GM19468 (cell line): ENCODE measurements at regions not wholly inside any gene's neighbourhood (a gene's known extent, or its start where the extent isn't known, plus 50 kb on each side); places are given as distances from the start of the nearest gene placed in this dataset.

Experiments
- ATAC-seq: cut with Tn5 transposase; IDR thresholded peaks from one replicate; pipeline ENCODE4 v1.9.1; 2021; ENCODE audit warnings: mild to moderate bottlenecking, moderate library complexity, moderate number of reproducible peaks; ENCODE audit not compliant: unreplicated experiment; ENCODE audit errors: extremely low read depth

DNA sequence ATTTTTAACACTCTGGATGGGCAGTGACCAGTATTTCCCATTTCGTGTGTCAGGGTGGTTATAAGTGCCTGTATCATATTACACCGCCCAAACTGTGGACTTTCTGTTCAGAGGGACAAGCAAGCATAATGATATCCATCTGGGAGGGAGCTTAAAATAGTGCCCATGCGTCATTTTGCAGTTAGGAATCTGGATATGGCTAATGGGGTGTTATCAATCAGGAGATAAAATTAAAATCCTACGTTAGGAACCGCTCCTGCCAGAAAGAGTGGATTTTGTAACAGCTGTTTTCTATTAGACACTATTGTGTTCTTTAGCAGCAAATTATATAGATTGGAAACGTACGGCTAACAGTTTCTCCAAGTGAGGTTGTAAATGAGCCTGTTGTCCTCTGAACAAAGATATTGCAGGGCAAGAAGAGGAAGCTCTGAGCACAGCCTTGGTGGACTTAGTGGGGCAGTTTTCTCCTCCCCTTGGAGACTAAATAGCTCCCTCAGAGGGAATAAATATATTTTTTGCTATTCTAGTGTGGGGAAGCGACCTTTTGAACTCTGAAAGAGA is 160.4 kb downstream of the SPATA31D1 start:
- ATAC-seq: no peak

DNA sequence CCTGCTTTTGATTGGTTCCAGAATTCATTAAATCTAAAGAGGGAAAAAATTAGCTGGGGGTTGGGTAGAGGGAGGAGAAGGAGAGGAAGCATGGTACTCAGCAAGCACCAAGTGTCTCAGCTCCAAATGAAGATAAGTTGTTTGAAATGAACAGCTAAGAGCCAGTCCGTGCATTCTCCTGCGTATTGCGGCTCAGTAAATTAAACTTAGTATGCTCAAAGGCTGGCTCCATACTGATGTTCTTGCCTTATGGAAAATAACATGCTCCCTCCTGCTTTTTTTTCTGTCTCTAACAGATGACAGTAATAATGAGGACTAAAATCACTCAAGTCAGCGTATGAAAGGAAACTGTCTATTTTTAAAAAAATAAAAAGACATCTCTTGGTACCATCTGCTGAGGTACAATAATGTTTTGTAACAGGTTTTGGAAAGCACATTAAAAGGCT is 161.0 kb downstream of the SPATA31D1 start:
- ATAC-seq: no peak

DNA sequence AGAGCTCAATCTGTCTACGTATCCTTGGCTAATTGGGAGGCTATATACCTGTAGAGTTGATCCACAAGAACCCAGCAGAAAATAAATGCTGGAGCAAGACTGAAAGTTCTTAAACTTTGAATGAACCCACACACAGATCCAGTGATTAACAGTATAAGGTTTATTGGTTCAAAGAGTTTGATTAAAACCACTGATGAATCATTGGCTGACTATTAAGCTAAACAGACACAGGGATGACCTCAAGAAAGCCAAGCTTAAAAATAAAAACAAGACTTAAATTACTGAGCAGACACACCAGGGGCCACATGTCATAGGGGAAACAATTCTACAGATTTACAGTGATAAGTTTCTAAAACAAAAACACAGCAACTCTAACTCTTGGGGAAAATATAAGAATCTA is 163.6 kb downstream of the SPATA31D1 start:
- no peak for ATAC-seq

DNA sequence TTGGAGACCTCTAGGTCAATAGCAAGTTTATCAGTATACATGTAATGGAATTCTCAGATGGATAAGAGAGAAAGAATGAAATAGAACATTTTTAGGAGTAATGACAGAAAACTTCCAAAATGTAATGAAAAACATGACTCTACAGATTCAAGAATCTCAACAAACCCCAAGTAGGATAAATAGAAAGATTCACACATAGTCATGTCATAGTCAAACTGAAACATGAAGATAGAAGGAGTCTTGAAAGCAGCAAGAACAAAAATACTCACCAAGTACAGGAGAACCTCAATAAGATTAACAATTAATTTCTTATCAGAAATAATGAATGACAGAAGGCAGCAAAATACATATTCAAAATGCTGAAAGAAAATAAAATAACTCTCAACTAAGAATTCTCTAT is 164.5 kb downstream of the SPATA31D1 start:
- ATAC-seq: no peak

DNA sequence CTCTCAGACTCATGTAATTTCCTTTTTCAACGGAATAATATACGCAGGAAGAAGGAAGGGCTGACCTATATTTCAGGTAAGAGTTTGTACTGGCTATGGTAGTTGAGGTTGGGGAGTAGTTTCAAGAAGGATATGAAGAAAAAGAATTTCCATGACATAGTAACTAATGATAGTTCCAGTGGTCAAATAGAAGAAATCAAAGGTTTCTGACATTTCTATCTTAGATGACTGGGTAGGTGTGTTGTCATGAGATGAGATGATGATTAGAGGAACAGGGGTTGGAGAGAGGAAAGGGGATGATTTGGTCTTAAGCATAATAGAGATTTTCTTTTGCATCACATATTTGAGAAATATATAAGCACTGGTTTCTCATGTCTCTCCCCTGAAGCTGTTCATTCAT is 166.0 kb downstream of the SPATA31D1 start:
- ATAC-seq: no peak

DNA sequence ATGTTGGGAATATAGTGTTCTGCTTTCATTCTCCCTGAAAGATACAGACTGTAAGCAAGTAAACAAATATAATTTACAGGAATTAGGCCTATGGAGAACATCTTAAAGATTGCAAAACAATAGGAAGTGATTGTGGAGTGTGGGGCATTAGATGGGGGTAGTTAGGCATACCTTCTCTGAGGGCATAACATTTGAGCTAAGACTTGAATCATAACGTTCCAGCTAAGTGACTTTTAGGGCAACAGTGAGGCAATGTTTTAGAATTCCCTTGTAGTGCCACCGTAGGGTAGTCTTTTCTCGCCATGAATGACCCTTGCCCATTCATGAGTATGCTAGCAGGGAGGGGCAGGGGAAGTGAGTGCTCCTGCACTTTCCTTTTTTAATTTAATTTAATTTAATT is 173.3 kb downstream of the SPATA31D1 start:
- ATAC-seq: no peak

DNA sequence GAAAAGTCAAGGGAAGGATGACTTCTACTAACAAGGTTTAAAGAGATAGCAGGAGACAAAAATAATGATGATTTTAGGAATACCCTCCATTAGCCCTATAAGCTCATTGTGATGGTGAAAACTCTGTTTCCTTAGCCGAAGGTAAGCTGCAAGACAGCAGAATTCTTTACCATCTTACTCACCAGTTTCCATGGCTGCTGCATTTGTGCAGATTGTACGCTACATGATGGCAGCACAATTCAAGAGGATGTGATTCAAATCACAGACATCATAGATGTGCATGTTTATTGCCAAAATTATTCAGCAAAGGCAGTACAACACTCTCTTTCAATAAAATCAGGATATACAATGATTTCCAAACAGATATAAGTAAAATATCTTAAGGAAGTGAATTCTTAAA is 175.6 kb downstream of the SPATA31D1 start:
- no peak for ATAC-seq

DNA sequence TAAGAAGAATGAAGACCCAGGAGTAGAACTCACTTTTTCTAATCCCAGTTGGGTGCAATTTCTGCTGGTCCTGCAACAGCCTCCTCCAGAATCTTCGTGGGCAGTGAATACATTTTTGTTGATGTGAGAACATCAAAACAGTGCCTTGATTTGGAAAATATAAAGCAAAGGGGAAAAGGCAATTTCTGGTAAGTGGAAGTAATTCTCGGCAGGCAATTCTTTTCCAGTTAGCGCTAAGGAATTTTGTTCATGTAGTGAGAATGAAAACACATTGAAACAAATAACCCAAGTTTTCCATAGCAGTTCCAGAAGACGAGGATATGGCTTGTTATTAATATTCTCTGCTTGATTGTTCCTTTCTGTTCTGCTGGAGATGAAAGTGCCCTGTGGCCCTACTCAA is 178.7 kb downstream of the SPATA31D1 start:
- ATAC-seq: no peak

DNA sequence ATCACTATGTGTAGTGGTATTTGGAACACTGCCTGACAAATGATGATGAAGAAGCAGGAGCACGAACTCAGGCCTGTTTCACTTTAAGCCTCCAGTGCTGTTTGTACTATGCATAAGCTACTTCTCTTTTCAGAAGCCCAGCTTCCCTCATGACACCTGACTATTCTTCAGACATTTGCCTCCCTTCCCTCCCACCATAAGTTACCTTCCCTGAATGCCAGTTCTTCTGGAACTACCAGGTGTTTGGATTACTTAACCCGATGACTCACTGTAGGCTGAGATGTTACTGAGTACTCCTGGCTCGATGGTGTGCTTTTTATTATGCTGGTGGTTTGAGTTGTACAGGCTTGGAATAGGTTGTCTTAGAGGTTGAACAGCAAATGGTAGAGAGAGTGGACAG is 180.0 kb downstream of the SPATA31D1 start:
- no peak for ATAC-seq

DNA sequence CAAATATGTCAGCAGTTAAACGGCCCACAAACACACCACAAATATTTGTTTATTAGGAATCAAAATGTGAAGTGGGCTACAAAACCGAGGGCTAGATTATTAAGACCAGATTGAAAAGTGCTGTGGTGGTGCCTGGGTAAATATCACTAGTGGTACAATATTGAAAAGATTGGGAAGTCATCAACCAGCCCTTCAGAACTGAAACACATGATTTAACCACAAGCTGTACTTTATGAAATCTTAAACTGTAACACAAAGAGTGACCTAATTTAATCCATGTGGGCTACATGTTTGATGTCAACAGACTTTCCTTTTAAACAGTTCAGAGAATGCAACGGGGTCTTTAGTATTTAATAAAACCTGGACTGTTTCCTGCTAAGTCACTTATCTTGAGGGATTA is 182.3 kb downstream of the SPATA31D1 start:
- ATAC-seq: no peak

DNA sequence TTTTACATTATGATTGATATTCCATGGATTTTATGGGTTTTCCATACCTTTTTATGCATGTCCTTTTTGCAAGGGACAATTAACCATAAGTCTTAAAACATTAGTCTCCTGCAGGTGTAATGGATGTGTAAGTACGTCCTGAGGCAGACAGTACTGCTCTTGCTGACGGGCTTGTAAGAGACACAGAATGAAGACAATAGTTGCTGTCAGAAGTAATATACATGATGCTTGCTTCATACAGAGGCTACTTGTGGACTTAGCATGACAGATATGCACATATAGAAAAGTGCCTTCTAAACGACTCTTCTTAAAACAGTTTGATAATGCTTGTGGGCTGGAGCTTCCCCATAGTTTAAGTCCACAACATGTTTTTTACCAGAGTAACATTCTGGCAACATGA is 182.7 kb downstream of the SPATA31D1 start:
- no peak for ATAC-seq

DNA sequence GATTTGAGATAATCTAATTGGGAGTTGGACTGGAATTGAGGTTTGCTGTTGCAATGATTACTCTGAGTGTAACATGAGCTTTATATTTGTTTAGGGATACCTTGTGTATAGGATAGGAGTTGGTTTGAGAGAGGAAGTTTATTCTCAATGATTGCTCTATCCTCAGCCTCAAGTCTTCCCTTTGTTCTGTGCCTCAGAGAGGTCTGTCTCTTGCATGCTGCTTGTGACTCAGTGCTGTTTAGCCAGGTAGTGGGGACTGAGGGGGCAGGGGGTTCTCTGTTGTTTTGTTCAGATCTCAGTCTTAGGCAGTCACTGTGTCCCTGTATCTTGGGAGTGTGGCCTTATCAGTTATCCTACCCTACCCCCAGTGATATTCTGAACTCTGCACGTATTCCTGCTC is 192.1 kb downstream of the SPATA31D1 start:
- ATAC-seq: no peak

DNA sequence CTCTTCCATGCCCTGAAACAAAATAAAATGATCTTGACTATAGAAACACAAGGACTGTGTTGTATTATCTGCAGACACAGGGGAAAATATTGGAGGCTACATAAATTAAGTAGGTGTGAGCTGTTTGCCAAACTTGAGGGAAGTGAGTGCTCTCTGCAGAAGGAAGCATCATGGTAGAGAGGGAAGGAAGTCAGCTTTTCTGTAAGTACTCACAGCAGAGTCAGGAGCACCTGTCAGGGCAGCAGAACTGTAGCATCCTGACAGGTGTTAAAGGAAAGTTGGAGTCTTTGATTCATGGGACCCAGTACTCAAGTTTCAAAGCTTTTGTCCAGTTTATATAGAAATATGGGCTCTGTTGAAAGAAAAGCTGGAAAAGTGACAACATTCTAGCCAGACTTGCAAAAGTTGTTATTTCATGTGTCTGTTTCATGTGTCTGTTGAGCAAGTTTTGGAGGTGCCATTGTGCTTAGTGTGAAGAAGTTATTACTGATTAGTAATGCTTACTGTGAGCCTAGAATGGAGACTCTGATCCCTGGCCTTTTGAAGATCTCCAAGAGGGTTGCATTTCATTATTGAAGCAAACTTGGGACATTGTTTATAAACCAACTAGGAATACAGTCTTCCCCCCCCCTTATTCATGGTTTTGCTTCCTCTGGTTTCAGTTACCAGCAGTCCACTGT is 194.7 kb downstream of the SPATA31D1 start:
- no peak for ATAC-seq

DNA sequence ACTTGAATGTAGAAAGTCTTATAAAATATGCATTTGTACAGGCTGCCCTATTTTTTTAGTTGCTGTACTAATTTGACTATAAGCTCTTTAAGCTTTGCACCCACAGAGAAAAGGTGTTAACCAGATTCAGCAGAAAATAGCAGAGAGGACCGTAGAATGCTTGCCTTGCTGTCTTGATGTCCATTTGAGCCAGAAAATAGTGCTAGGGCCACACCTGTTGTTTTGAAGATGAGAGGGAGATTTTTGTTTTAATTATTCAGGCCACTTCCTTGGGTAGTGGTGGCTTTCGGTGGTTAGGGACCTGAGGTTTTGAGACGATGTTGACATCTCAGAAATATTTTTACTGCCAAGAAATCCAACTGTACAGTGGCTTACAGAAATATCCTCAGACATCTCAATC is 196.0 kb downstream of the SPATA31D1 start:
- ATAC-seq: no peak

DNA sequence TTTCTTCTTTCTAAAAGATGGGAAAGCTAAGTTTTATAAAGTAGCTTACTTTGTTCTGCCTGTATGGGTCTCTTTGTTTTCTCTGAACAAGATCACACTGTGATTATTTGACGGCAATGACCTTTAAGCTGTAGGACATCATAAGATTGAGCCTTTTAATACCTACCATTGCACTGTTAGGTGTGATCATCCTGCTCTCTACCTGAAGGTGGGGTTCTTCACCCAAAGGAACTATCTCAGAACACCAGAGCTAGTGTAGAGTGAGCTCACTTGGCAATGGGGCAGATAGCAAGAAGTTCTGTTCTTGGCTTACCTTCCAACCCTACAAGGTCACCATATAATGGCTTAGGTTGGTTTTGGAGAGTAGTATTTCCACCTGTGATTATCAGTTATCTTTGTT is 200.2 kb downstream of the SPATA31D1 start:
- ATAC-seq: no peak

DNA sequence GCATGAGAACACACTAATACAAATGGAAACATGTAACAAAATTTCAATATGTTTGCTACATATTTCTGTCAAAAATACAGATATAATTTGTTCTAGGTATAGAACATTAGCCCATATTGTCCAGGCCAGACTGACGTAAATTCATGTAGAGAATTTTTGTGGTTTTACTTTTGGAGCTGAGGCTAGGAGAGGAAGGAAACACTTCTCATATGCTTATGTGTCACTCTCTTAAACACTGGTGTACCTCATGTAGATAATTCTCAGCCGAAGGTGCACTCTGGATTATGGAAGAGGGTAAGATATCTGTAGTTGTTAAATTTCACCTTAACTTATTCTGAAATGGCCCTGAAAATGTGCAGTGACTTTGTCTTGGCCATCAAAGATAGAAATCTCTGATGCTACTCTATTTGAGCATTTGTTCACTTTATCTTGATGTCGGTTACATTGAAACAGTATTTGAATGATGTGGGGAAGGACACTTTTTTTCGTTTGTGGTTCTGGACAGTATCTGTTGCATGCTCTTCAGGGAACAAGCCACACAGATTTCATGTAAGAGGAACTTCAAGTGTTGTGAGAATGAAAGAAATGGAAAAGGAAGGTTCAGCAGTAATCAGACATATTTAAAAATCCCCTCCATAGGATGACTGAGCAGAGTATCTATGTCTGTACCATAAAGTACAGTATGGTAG is 202.7 kb downstream of the SPATA31D1 start:
- ATAC-seq: no peak

DNA sequence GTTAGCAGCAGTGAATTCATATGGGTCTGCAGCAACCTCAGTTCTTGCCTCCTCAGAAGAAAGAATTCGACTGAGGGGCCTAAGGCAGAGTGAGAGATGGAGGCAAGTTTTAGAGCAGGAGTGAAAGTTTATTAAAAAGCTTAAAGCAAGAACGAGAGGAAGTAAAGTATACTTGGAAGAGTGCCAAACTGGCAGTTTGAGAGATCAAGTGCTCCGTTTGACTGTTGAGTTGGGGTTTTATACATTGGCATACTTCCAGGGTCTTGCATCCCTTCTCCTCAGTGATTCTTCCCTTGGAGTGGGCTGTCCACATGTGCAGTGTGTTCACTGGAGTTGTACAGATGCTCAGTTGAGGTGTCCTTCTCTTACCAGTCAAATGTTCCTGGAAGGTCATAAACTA is 203.6 kb downstream of the SPATA31D1 start:
- no peak for ATAC-seq

DNA sequence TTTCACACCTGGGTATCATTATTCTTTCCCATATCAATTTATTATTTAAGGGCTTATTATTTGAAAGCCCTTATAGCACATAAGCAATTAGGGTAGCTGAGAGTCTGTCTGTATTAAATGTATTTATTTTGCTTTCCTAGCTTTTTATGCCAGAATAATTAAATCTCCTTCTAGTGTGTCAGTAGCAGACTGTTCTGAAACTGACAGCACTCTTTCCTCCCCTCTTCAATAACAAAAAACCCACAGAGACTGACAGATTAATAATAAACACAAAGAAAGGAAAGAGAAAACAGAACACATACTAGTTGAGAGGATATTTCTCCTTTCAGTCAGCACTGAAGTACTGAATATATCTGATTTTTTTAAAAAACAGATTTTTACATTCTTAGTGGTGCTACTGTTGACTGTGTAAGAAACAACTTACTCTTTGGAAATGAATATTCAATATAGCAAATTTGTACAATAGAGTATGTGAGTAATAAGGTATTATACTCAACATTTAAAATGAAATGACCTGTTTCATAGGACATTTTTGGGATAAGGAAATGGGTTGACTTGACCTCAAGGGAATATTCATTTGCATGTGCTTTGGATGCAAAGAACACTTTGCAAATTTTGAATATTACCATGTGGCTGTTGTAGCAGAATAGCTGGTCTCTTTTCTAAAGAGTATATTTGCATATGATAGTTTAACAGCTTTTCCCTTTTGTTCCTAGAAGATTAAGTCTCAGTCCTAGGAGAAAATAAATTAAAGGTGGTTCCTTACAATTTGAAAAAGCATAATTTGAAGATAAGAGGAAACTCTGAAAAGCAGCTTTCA is 208.3 kb downstream of the SPATA31D1 start:
- no peak for ATAC-seq

DNA sequence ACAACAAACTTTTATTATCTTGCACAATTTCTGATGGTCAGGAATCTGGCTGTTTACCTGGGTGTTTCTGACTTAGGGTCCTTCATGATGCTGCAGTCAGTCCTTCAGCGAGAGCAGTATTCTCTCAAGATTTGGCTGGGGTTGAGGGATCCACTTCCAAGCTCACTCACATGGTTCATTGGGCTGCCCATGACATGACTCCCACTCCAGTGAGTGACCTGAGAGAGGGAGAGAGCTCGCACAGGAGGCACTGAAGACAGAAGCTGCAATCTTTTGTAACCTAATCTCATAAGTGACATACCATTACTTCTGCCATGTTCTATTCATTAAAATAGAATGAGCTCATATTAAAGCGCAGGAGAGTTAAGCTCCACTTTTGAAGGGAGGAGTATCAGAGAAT is 212.6 kb downstream of the SPATA31D1 start:
- ATAC-seq: no peak

DNA sequence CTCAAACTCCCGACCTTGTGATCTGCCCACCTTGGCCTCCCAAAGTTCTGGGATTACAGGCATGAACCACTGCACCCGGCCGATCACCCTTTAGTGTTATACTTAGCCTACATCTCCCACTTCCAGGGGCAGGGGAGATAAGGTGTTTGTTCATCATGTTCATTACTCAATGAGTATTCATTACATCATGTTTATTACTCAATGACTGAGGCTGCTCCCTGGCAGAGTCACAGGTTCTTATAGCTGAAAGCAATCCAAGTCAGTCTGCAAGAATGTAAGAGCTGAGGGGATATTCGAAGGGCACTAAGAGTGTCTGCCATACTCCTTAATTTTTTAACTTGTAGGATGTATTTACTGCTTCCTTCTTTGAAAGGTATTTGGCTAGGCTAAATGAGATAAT is 214.2 kb downstream of the SPATA31D1 start:
- no peak for ATAC-seq

DNA sequence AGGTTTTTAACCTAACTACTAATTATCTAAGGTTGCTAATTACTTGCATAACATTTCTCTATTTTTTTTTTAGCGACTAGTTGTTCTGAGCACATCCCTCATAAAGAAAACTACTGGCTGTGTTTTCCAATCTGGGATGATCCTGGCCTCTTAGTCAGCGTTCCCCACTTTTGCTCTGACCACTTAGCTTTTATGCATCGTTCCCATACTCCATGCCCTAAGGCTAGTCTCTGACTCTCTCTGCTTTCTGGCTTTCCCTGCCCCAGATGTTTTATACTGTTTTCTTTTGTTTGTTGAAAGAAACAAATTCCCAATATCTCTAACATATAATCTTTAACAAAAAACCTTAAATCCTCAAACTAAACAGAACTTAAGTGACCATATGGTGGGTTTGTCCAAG is 217.9 kb downstream of the SPATA31D1 start:
- ATAC-seq: no peak
